Transverse colon (tissue), 4 donors: ENCODE measurements at regions not wholly inside any gene's neighbourhood (a gene's known extent, or its start where the extent isn't known, plus 50 kb on each side); places are given as distances from the start of the nearest gene placed in this dataset.

Source experiments
- CTCF ChIP-seq, 5 experiments: fragments of 200-600 bp in 3 of 5; fragments of 450-650 bp in 2 of 5; sonication (generic) in 3 of 5; IDR thresholded peaks; 1 replicate in 2 of 5; 2 replicates in 3 of 5; pipeline ENCODE4 v1.5.1; 2016 to 2017; ENCODE audit warnings: antibody characterized with exemption in 5 of 5, inconsistent platforms in 3 of 5, mild to moderate bottlenecking in 2 of 5, moderate library complexity in 1 of 5
- EP300 ChIP-seq: sonication (generic); formaldehyde crosslinking; IDR thresholded peaks from one replicate; pipeline ENCODE4 v1.6.1; 2017; ENCODE audit warnings: antibody characterized with exemption, low read depth
- POLR2A ChIP-seq: fragments of 450-650 bp; IDR thresholded peaks from one replicate; pipeline ENCODE4 v1.6.1; 2016; ENCODE audit warnings: antibody characterized with exemption, mild to moderate bottlenecking, moderate library complexity
- POLR2AphosphoS5 ChIP-seq, 3 donors: sonication (generic); formaldehyde crosslinking; IDR thresholded peaks; one replicate each; pipeline ENCODE4 v1.6.1; 2016; ENCODE audit warnings: antibody characterized with exemption in 3 of 3

GRCh38 chr10:65149878-65150277 lies 1628.7 kb downstream of the REEP3 start:
- TF ChIP-seq POLR2A, result no peak
- no peak for TF ChIP-seq POLR2AphosphoS5 (IDR thresholded peaks at IDR 0.05)
- TF ChIP-seq CTCF (IDR thresholded peaks at IDR 0.05), result no peak
- TF ChIP-seq EP300, result no peak
